ENCODE measurements at regions not wholly inside any gene's neighbourhood (a gene's known extent, or its start where the extent isn't known, plus 50 kb on each side); places are given as distances from the start of the nearest gene placed in this dataset.

- DNase-seq: no peak
Observed at GRCh38 chr13:30125422-30126073, 181.8 kb downstream of the KATNAL1 start.

- no peak for DNase-seq
Observed at GRCh38 chr13:30124131-30124768, 183.1 kb downstream of the KATNAL1 start.

GRCh38 chr13:30123575-30123974 is 183.8 kb downstream of the KATNAL1 start:
- no peak for DNase-seq

DNA sequence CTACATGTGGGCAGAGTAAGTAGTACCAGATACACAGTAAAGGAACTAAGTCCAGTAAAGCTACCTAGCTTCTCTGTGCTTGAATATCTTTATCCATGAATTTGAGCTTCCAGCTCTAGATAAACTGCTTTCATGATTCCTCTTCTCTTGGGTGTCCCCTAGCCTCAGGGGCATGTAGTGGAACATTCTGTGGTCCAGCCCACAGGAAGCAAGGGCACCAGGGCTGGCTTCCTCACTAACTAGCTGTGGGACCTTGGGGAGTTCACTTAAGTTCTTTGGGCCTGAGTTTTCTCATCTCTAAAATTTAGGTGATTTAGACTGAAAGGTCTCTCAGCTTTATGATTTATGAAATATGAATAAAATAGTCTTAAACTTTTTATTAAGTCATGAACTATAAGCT is 185.7 kb downstream of the KATNAL1 start:
- DNase-seq: no peak

- no peak for DNase-seq
Observed at GRCh38 chr13:30121244-30121643, 186.1 kb downstream of the KATNAL1 start.

GRCh38 chr13:30120133-30120822 is 187.1 kb downstream of the KATNAL1 start:
- DNase-seq: no peak

GRCh38 chr13:30119476-30119875 is 187.9 kb downstream of the KATNAL1 start:
- no peak for DNase-seq

DNA sequence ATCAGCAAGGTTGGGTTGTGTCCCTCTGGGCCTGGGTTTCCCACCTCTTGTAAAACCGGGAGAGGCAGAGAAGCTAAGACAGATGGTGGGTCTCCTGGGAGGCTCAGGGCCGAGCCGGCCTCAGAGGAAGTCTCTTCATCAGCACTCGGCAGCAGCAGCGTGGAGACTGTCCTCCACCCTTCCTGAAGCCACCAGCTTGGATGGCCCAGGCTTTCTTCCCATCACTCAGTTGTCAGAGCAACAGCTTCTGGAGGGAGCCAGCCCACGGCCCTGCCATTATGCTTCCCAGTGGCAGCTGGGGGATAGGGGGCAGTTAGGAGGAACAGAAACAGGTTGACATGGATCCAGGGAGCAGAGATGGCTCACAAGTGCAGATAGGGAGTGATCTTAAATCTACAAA is 191.0 kb downstream of the KATNAL1 start:
- no peak for DNase-seq

- no peak for DNase-seq
Observed at GRCh38 chr13:30115257-30115600, 192.1 kb downstream of the KATNAL1 start.

DNA sequence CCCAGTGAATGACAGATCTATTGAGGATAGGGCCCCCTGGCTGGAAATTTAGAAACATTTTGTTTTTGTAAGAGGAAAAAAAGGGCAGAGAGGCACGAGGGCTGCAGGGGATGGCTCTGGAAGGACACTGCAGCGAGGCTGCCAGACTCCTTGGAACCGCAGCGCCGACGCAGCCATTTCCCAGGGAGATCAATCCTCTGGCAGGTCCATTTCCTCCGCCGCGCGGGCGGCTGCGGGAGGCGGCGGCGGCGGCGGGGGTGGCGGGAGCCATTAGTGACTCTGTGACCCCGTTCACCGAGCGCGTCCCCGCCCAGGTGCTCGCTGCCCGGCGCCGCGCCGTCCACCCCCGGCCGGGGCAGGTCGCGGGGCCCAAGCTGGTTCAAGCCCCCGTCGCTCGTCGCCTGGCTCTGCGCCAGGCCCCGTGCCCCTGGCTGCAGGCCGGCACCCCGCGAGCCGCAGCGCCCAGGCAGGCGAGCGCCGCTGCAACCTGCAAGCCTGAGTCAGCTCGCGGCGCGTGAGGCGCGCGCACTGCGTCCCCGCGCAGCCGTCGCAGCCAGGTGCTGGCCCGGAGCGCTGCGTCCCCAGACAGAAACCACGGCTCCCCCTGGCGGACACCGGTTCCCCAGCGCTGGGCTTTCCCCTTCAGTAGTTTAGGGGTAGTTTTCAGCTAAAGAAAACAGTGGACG is 192.6 kb downstream of the KATNAL1 start:
- peak; percentile 75 for DNase-seq

GRCh38 chr13:30113983-30114570 is 193.3 kb downstream of the KATNAL1 start:
- DNase-seq: no peak

- no peak for DNase-seq
Observed at GRCh38 chr13:30113551-30113950, 193.8 kb downstream of the KATNAL1 start.

DNA sequence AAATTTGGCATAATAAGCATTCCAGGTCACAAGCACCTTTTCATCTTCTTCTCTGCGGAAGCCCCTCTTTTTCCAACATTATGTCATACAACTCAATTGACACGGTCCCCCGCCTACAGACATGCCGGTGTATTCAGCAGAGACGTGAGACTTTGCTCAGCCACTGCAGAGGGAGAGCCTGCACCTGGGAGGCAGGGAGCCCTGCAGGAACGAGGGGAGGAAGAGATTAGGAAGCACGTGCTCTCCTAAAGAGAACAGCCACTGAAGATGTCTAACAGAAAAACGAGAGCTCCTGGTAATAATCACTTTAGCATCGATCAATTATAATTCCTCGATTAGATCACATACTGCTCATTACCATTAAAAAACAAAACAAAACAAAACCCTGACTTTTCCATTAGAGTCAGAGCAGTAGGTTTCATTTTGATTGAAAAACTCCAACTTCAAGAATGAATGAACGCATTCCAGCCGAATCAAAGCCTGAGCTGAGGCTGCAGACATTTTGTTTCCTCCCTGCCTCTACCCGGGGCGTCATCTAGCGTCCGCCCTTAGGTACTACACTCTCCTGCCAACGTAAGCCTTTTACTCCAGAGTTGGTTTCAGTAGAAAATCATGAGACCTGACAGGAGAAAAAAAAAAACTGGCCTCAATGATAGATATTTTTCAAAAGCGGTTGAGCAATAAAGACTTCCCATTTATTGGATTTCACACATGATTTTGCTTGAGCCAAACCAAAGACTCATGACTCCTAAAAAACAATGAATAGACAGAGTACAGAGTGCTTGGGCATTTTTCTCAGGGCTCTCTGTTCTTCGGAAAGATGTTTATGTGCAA is 194.5 kb downstream of the KATNAL1 start:
- peak; percentile 65 for DNase-seq

GRCh38 chr13:30111810-30112209 is 195.5 kb downstream of the KATNAL1 start:
- no peak for DNase-seq

GRCh38 chr13:30110301-30111070 is 196.9 kb downstream of the KATNAL1 start:
- DNase-seq: no peak

GRCh38 chr13:30109471-30110135 is 197.7 kb downstream of the KATNAL1 start:
- no peak for DNase-seq

- no peak for DNase-seq
Observed at GRCh38 chr13:30108913-30109237, 198.5 kb downstream of the KATNAL1 start.

GRCh38 chr13:30108216-30108912 is 199.0 kb downstream of the KATNAL1 start:
- no peak for DNase-seq

DNA sequence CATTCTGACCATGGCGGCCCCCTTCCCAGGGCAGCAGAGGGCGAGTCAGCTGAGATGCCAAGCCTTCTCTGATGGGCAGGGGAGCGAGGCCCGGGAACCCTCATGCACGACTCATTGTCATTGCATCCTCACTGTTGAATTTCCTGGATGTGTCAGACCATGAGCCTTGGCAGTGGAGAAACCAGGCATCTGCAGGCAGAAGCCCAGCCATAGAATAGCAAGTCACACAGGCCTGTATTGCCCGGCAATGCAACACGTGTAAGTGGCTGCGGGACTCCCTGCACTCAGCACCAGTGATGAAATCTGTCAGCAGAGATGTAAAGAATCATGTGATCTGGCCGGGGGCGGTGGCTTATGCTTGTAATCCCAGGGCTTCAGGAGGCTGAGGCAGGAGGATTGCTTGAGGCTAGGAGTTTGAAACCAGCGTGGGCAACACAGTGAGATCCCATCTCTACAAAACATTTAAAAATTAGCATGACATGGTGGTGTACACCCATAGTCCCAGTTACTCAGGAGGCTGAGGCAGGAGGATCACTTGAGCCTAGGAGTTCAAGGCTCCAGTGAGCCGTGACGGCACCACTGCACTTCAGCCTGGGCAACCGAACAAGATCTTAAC is 199.7 kb downstream of the KATNAL1 start:
- DNase-seq: no peak

DNA sequence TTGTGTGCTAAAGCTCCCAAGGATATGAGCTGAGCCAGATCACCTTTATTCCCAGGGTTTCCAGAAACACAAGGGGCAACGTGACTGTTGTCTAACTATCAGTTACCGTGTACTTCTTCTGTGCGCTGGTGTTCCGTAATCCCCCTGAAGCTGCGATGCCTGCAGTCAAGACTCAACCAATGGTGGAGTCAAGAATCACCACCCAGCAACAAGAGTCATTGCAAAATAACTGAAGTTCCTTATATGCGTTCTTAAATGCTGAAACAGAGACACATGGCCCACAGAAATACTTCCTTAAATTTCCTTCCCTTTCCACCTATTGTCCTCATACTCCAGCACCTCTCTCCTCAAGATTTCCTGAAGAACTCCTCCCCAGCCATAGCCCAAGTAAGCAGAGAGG is 200.2 kb downstream of the KATNAL1 start:
- no peak for DNase-seq
